HG02852 (cell line): ENCODE measurements at regions not wholly inside any gene's neighbourhood (a gene's known extent, or its start where the extent isn't known, plus 50 kb on each side); places are given as distances from the start of the nearest gene placed in this dataset.

Experiments used
- ATAC-seq: cut with Tn5 transposase; IDR thresholded peaks from one replicate; pipeline ENCODE4 v1.9.1; 2021; ENCODE audit warnings: mild to moderate bottlenecking, moderate library complexity; ENCODE audit not compliant: unreplicated experiment

- no peak for ATAC-seq
Measured at GRCh38 chr17:73976147-73976546, 227.3 kb upstream of the RPL38 start.

GRCh38 chr17:73976676-73977521, 226.6 kb upstream of the RPL38 start:
- ATAC-seq, result no peak

- ATAC-seq, result no peak
Measured at GRCh38 chr17:73980517-73980916, 223.0 kb upstream of the RPL38 start.

GRCh38 chr17:73982871-73983270, 220.6 kb upstream of the RPL38 start:
- ATAC-seq, result no peak

- no peak for ATAC-seq
Measured at GRCh38 chr17:73983621-73984400, 219.7 kb upstream of the RPL38 start.

GRCh38 chr17:73984941-73985340, 218.5 kb upstream of the RPL38 start:
- no peak for ATAC-seq

GRCh38 chr17:73985466-73986015, 217.9 kb upstream of the RPL38 start:
- ATAC-seq, result no peak

GRCh38 chr17:73986641-73987177, 216.8 kb upstream of the RPL38 start:
- ATAC-seq, result no peak

- ATAC-seq, result no peak
Measured at GRCh38 chr17:73987395-73987794, 216.1 kb upstream of the RPL38 start.

GRCh38 chr17:73987845-73988509, 215.5 kb upstream of the RPL38 start:
- ATAC-seq, result no peak

GRCh38 chr17:73989671-73990070, 213.8 kb upstream of the RPL38 start:
- ATAC-seq, result no peak

GRCh38 chr17:73990290-73990689, 213.2 kb upstream of the RPL38 start:
- no peak for ATAC-seq

- ATAC-seq, result no peak
Measured at GRCh38 chr17:73991260-73991659, 212.2 kb upstream of the RPL38 start.

GRCh38 chr17:73994946-73995345, 208.5 kb upstream of the RPL38 start:
- ATAC-seq, result no peak

GRCh38 chr17:73997059-73997458, 206.4 kb upstream of the RPL38 start:
- no peak for ATAC-seq

GRCh38 chr17:73998249-73998648, 205.2 kb upstream of the RPL38 start:
- no peak for ATAC-seq

- peak; percentile 56 for ATAC-seq
Measured at GRCh38 chr17:73998653-73999645, 204.5 kb upstream of the RPL38 start.

GRCh38 chr17:74001145-74001544, 202.3 kb upstream of the RPL38 start:
- no peak for ATAC-seq

- no peak for ATAC-seq
Measured at GRCh38 chr17:74002241-74002640, 201.2 kb upstream of the RPL38 start.

GRCh38 chr17:74004056-74004455, 199.4 kb upstream of the RPL38 start:
- no peak for ATAC-seq
